ENCODE measurements at regions not wholly inside any gene's neighbourhood (a gene's known extent, or its start where the extent isn't known, plus 50 kb on each side); places are given as distances from the start of the nearest gene placed in this dataset.
"Not testable (repeated sequence)": the region's sequence is repeated elsewhere in the genome, so short reads cannot be mapped to it uniquely, and the experiment has no call there.

DNA sequence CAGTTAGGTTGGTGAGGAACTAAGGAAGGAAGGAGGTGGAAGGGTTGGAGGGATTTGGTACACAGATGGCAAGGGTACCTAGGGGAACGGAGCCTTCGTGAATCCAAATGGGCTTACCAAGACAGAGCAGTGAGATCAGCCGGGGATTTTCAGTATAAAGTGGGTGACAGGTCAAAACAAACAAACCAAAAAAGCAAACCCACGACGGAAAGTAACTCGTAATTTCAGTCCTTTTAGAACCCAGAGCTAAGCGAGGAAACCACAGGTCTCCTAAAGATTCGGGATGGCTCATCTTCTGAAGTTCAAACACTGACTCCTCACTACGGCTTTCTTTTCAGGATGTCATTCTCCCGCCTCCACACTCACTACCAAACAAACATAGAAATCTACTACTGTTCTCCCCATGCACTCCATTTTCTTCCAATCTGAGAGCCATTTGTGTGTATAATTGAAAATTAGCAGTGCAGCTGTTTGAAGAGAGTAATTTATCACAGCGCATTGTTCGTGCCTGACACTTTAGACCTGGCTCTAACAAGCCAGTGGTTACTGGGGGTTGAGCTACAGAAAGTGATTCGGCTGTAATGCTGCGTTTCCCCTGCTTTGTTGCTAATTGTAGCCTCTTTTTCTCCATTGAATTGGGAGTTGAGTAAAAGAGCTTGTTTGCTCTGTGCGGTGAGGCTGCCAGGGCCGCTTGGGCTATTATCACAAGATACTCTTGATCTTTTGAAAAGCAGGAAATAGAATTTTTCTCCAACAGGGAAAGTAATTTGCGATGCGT lies 64.7 kb upstream of the CCDC39 start:
- no peak for FAIRE-seq

DNA sequence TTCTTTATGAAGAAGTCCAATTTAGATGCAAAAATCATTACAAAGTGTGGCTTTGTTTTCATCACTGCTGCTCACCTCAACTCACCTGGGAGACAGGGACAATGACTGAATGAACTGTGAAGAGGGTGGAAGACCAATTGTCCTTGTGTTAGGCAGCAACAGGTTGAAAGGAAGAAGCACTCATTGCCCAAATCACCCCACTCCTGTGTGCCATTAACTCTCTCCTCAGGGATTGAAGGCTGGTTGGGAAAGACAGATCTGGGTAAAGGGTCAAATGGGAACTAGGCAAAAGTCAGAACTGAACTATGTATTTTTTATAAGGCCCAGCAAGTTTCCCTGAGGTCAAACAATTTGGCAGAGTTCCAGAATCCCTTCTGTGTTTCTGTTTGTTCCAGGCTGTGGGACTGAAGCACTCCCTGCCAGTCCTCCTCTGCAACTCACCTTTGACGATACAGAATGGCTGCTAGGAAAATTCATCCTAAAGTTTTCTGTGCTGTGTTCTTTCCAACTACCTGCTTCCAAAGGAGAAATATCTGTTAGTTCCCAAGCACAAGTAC lies 68.6 kb upstream of the CCDC39 start:
- no peak for FAIRE-seq

DNA sequence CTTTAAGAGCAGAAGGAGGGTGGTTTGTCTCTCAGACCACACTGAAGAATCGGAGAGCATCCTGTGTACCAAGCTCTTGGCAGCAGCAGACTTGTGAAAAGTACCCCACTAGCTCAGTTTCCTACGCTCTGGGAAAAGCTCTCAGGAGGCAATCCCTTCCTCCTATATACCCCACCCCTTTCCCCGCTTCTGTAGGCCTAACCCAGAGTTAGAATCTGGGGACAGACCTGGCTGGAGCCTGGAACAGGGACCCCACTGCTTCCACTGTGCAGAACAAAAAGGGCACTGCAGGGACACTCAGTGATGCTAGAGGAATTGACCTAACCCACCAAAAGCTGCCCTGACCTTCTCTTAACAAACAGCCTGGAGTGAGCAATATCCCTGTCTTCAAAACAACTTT lies 70.0 kb upstream of the CCDC39 start:
- FAIRE-seq, result no peak

- FAIRE-seq, result no peak
Observed at GRCh38 chr3:180749796-180750195, 70.5 kb upstream of the CCDC39 start.

DNA sequence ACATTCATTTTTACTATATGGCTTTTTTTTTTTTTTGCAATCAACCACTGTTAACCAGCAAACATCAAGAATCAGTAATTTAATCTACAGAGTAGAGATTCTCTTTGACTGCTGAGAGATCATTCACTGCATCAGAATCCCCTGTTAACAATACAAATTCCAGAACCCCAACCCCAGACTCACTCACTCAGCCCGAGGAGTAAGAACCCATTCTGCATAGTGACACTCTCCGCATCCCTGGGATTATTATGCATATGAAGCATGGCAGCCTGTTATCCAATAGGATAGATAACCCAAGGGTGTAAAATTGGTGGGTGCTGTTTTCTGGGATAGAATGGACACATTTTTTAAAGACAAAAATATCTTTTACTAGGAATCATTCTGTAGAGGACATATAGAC lies 76.3 kb upstream of the CCDC39 start:
- FAIRE-seq, result no peak

GRCh38 chr3:180762866-180763265 lies 83.6 kb upstream of the CCDC39 start:
- FAIRE-seq, result no peak

DNA sequence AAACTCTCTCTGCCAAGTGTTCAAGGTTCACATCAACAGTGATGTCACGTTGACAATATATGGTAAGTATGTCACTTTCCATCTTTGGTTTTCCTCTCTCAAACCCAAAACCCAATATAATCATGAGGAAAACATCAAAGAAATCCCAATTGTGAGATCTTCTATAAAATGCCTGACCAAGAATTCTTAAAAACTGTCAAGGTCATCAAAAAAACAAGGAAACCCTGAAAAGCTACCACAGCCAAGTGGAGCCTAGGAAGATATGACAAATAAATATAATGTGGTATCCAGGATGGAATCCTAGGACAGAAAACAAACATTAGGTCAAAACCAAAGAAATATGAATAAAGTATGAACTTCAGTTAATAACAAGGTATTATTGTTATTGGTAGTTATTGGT lies 85.2 kb upstream of the CCDC39 start:
- no peak for FAIRE-seq

DNA sequence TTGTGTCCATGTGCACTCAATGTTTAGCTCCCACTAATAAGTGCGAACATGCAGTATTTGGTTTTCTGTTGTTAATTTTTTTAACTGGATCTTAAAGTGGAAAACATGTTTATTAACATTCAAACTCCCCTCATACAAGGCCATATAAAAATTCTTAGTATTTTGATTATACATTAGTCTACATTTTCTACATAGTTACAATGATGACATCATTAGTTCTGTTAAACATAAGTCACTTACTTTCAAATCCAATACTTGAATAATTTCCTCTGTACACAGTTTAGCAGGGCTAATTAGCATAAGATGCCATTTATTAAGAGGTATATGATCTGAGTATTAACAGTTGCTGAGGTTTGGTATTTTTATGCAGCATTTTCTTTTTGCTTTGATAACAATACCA lies 91.3 kb upstream of the CCDC39 start:
- FAIRE-seq, result no peak

DNA sequence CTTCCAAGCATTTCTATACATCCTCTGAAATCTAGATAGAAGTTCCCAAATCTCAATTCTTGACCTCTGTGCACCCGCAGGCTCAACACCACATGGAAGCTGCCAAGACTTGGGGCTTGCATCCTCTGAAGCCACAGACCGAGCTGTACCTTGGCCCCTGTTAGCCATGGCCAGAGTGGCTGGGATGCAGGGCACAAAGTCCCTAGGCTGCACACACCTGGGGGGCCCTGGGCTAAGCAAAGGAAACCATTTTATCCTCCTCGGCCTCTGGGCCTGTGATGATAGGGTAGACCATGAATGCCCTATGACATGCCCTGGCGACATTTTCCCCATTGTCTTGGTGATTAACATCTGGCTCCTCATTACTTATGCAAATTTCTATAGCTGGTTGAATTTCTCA lies 97.1 kb upstream of the CCDC39 start:
- no peak for FAIRE-seq

DNA sequence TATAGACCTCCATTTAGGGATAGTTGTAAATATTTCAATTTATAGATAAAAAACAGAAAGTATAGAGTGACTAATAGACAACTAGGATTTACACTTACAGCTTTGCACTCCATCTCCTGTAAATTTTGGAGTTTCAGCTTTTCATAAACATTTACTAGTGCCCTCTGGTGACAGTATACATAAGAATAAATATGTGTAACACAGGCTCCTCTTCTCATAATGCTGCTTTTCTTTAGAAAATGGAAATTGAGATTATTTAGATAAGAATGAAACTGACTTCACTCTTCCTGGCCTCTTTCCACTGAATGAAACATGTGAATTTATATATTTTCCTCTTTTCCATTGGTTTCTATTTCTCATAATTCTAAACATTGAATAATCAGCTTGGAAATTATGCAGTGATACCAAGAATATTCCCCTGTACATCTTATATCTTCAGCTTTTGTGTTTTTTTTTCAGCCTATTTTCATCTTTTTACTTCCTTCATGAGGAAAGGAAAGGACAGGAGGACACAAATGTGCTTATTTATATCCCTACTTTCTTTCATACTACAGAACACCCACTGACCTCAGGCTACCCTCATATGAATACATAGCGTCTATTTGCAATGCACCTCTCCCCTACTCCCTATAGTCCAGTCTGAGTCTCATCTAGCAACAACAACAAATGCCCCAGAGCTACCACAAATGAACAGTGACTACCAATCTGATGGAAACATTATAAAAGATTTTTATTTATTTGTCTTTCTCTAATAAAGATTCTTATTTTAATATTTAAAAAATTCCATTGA lies 103.1 kb upstream of the CCDC39 start:
- no peak for FAIRE-seq

GRCh38 chr3:180786227-180786626 lies 106.9 kb upstream of the CCDC39 start:
- FAIRE-seq, result not testable (repeated sequence)

DNA sequence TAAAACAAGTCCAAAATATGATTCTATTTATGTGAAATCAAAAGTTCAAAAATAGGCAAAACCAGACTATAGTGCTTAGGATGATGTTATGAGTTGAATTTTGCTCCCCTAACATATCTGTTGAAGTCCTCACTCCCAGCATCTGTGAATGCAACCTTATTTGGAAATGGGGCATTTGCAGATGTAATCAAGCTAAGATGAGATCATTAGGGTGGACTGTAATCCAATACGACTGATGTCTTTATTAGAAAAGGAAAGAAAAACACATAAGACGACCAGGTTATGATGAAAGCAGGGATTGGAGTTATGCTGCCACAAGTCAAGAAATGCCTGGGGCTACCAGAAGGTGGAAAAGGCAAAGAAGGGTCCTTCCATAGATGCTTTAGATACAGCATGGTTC lies 110.5 kb upstream of the CCDC39 start:
- no peak for FAIRE-seq

DNA sequence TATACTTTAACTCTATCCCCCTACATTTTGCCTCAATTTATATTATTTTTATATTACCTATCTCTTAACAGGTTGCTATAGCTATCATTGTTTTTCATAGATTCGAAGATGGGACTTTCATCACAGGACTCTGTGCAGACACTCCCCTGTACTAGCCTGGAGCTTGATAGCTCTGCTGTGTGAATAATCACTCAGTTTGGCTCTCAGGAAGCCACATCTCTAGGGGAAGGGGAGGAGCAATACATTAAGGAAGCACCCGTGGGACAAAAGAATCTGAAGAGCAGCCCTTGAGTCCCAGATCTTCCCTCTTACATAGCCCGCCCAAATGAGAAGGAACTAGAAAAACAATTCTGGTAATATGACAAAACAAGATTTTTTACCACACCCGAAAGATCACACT lies 114.3 kb upstream of the FXR1 start:
- FAIRE-seq, result no peak

DNA sequence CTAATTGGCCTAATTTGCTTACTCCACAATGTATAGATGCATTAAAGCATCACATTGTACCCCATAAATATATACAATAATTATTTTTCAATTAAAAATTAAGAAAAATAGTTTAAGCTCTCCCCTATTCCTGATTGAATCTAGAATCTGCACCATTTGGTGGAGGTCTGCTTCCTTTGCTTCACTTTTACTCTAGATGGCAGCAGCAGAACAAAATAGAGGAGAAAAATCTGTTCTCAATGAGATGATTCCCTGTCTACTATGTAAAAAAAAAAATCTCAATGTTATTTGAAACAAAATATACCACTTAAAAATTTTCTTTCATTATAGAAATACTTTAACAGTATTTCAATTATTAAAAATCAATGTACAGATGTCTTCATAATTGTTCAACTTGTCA lies 109.6 kb upstream of the FXR1 start:
- peak; percentile 94 for FAIRE-seq

DNA sequence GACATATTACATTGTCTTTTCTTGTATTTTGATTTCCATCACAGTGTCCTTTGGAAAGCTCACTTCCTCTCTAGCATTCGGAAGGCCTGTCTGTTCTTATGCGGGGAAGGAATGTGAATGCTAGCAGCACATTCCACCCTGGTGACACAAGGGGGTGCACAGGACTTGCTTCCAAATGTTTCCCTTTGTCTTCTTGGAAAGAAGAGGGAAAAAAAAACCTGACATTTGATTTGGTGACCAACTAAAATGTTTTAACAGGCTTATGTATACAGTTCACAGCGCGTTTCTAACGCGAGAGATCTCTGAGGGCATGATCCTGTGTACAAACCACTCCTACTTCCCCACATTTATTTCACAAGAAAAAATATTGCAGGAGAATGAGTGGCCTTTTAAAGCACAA lies 107.6 kb upstream of the FXR1 start:
- no peak for FAIRE-seq

- FAIRE-seq, result no peak
Observed at GRCh38 chr3:180808823-180809575, 103.5 kb upstream of the FXR1 start.

GRCh38 chr3:180820400-180820799 lies 92.1 kb upstream of the FXR1 start:
- FAIRE-seq, result no peak

DNA sequence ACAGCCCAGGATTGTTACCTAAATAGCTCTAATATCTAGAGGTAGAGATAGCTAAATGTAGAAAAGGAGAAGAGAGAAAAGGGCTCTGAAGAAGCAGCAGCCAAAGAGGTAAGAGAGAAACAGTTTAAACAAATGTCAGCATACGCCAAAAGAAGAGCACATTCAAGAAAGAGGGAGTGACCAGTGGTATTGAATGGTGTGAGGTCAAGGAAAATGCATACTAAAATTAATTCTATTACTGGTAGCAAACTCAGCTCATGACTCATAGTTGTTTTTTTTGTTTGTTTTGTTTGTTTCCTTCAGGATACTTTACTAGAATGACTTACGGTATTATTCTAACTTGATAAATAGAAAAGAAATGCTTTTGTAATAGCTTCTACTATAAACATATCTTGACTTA lies 86.5 kb upstream of the FXR1 start:
- no peak for FAIRE-seq

GRCh38 chr3:180827171-180827570 lies 85.3 kb upstream of the FXR1 start:
- no peak for FAIRE-seq

DNA sequence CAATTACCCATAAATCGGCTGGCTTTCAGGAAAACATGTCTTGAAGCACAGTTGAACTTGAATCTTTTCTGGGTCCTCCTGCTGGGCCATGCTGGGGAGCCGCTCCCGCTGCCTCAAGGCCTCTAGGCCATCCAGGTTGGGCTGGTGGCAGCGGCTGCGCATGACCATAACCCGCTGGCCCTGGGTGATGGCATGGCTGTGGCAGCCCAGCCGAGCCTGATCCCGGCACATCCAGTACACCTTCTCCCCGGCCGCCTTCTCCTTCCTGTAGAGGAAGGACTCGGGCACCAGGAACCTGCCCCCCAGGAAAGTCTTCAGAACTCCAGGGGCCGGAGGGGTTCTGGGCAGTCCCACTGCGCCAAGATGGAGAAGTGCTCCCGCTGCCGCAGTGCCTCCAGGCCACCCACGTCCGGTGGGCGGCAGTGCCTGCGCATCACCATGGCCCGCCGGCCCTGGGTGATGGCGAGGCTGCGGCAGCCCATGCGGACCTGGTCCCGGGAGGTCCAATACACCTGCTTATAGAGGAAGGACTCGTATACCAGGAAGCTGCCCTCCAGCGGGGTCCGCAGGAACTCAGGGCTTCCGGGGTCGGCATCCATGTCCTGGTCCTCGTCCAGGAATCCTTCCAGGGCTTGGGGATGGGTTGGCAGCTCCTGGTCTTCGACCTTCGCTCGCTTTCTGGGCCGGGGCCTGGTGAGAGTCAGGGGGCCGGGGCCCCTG lies 84.3 kb upstream of the FXR1 start:
- FAIRE-seq, result no peak

- FAIRE-seq, result no peak
Observed at GRCh38 chr3:180828723-180829408, 83.6 kb upstream of the FXR1 start.

Measured in TTC549 (cell line).